Coronary artery (tissue), 2 donors: ENCODE measurements at regions not wholly inside any gene's neighbourhood (a gene's known extent, or its start where the extent isn't known, plus 50 kb on each side); places are given as distances from the start of the nearest gene placed in this dataset.

Source experiments
- DNase-seq: peaks from one replicate; pipeline ENCODE4 v3.0.0-alpha.2; 2017; ENCODE audit warnings: low spot score
- H3K27ac ChIP-seq, 2 donors: fragments of 200-600 bp; sonication (generic); one replicate each; pipeline ENCODE4 v1.5.1; 2016 to 2019
- H3K4me3 ChIP-seq: fragments of 200-600 bp; sonication (generic); 2 replicates; pipeline ENCODE4 v1.5.1; 2016; ENCODE audit warnings: mild to moderate bottlenecking, moderate library complexity
- TF ChIP-seq, protein P1 (sequence below): fragments of 200-600 bp; sonication (generic); IDR thresholded peaks from one replicate; pipeline ENCODE4 v1.5.1; 2019; ENCODE audit warnings: antibody characterized with exemption

DNA sequence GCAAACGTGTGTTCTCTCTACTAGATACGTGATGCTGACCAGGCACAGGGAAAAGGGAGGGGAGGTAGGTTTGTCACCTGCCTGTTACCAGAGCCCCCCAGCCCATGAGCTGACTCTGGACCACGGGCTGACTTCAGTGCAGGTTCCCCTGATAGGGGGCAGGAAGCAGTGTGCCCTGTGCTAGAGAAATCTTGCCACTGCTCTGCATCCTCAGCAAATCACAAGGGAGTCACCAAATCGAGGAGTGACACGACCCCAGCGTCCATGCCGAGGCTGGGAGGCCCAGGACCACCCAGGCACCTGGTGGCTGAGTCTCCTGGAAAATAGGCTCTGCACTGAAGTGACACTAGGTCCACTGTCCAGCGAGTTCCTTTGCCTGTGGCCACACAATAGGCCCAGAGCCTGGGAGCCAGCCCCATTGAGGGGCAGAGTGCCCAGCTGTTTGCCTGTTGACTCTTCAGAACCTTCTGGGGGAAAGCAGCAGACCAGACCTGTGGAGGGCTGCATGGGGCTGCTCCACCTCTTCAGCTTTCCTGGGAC is 99.3 kb downstream of the CTTN start:
- Histone ChIP-seq H3K4me3 (no peak overlapping the region), H3K27ac (no peak overlapping the region)
- TF ChIP-seq, protein P1, sequence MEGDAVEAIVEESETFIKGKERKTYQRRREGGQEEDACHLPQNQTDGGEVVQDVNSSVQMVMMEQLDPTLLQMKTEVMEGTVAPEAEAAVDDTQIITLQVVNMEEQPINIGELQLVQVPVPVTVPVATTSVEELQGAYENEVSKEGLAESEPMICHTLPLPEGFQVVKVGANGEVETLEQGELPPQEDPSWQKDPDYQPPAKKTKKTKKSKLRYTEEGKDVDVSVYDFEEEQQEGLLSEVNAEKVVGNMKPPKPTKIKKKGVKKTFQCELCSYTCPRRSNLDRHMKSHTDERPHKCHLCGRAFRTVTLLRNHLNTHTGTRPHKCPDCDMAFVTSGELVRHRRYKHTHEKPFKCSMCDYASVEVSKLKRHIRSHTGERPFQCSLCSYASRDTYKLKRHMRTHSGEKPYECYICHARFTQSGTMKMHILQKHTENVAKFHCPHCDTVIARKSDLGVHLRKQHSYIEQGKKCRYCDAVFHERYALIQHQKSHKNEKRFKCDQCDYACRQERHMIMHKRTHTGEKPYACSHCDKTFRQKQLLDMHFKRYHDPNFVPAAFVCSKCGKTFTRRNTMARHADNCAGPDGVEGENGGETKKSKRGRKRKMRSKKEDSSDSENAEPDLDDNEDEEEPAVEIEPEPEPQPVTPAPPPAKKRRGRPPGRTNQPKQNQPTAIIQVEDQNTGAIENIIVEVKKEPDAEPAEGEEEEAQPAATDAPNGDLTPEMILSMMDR, result no peak
- DNase-seq, result no peak

DNA sequence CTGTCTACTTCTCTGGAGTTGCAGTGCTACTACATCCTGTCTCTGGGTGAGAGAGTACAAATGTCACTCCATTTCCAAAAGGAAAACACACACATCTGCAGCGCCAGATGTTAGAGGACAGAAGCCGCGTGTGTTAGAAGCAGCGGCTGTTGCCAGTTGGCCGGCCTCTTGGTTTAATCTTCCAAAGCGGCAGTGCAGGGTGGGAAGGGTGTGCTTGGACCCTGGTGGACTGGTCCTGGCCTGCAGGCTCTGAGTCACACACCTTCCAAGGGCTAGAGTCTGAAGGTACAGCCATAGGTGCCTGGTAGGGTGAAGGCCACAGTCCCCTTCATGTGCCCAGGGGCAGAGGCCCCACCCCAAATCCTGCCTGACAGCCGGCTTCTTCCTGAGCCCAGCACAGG is 99.8 kb downstream of the CTTN start:
- Histone ChIP-seq H3K4me3 (no peak overlapping the region), H3K27ac (no peak overlapping the region)
- no peak for DNase-seq
- TF ChIP-seq, protein P1, result no peak

DNA sequence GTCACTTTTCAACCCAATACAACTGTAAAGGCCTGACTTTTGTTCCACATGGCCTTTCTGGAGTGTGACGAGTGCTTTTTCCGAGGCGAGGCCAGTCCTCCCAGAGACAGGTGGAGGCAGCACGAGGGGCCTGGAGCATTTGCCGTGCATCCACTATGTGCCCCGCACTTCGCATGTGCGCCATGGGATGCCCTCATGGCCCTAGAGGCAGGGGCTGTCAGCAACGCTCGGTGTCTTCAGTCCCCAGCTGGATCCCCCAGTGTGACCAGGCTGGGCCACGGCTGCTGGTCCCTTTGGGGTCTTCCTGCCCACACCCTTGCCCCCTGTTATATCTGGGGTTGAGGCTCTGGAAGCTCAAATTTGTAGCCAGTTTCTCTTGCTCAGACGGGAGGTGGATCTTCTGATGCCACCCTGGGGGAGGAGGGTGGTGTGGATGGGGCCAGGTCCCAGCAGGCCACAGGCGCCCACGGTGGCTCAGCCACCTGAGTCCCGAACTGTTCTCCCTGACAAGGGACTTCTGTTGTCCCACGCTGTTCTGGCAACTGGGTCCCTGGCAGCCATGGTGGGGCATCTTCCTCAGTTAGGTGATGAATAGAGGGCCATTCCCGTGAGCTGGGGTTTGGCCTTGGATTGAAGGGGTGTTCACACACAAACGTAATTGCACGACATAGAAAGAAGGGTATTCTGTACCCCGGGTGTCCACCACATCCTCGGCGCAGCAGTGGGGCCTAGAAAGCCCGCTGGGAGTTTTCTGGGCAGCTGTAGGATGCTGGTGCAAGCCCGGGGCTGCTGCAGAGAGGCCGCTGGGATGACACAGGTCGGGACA is 100.9 kb downstream of the CTTN start:
- no peak for DNase-seq
- Histone ChIP-seq H3K27ac (no peak overlapping the region), H3K4me3 (no peak overlapping the region)
- TF ChIP-seq, protein P1, result no peak

DNA sequence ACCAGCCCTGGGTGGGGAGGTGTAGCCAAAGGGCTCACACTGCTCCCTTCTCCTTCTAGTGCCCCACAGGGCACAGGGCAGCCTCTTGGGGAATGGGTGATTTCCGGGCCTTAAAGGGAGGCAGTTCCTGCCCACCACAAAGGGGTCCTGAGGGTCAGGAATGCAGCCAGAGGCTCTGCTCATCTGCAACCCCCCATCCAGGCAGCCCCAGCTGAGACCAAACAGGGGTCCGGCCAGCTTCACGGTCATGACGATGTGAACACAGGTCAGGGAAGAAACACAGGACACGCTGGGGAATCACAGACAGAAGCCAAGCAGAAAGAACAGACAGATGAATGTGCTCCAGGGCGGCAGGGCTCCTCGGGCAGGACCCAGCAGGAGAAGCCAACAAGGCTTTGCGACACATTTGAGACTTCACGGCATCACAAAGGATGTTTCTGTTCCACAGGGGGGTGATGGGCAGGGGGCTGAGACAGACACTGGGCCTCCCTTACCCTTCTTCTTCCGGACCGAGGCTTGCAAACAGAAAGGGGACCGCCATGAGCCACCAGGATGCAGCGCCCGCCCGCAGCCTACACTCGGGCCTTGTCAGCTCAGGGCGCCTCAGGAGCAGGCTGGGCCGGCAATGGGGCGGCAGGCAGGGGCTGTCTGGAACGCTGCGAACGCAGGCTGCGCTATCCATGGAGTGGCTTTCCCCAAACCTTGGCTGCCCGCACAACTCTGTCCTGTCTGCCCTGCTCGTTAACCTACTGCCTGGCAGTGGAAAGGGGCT is 101.9 kb downstream of the CTTN start:
- Histone ChIP-seq H3K4me3 (no peak overlapping the region), H3K27ac (no peak overlapping the region)
- TF ChIP-seq, protein P1, result no peak
- DNase-seq, result no peak

DNA sequence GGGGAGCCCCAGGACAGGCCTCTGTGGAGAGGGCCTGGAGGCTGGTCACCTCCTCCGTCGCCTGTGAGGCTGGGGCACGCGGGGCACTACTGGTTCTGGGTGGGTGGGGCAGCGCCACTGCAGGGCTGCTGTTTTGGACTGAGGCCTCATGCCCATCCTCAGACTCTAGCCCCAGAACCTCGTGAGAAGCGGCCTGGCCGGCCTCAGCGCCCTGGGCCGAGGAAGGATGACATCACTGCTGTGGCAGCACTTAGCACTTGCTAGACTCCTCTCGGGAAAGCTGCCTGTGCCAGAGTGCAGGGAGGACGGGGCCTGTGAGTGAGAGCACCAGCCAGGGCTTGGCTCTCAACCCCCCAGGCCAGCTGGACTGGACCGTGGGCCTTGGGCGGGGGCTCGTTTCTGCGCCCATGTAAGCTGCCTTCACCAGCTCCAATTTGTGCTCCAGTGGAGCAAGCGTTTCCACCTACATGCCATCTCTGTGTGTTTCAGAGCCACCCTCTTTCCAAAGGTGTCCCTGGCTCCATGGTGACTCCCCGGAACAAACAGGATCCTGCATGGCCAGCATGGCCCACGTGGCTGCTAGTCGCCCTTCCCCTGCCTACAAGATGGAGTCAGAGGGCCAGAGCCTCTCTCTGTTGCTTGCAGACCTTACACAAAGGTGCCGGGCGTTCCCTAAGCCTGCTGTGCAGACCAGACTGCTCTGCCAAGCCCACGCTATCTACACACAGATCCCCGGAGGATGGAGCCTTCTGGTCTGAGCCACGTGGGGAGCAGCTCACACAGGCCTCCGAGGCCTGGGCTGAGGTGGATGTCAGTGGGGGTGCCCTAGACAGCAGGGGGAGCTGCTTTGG is 102.9 kb downstream of the CTTN start:
- no peak overlapping the region for H3K4me3 ChIP-seq
- TF ChIP-seq, protein P1, result no peak
- DNase-seq, result no peak
- no peak overlapping the region for H3K27ac ChIP-seq

DNA sequence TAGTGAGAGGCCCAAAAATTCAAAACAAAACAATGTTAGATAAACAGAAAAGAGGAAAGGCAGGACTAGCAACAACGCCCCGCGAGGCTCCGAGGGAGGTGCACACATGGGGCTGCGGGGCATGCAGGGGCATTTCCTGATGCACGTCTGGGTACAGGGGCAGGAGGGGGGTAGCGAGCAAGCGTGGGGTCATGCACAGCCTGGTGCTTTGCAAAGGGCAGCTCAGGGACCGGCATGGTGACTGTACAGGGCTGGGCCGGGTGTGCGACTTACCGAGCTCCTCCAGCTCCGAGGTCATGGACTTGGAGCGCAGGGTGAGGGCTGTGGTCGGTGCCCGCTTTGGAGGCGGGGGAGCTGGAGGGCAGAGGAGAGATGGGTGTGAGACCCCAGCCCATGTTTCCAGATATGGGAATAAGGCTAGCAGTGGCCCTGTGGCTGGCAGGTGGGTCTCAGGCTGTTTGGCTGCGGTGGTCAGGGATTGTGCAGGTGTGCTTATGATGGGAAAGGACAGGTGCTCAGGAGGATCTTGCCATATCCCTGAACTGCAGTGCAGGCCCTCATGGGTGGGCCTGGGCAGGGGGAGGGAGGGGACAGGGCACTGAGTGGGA is 103.7 kb downstream of the CTTN start:
- TF ChIP-seq, protein P1, result no peak
- DNase-seq, result no peak

More for the DNA sequence above, 103.7 kb downstream of the CTTN start:
- Histone ChIP-seq H3K27ac (no peak overlapping the region), H3K4me3 (no peak overlapping the region)
